ENCODE measurements at regions not wholly inside any gene's neighbourhood (a gene's known extent, or its start where the extent isn't known, plus 50 kb on each side); places are given as distances from the start of the nearest gene placed in this dataset.

DNA sequence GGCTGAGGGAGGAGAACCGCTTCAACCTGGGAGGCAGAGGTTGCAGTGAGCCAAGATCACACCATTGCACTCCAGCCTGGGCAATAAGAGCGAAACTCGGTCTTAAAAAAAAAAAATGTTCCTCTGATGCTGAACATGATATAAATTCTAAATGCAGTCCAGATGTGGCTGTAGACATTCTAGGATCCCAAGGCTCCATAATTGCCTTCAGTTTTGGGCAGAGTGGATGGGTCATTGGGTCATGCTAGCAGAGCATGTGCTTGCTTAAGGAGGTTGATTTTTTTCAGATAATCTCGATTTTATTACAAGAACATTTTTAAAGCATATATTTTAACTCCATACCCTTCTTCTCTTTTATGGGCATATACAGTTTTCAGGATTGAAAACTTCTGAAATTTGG is 112.0 kb downstream of the UTRN start:
- Histone ChIP-seq H3K27me3 (no peaks in the 10 kb centered on the region), H3K27ac (no peak overlapping the region), H3K4me3 (no peak overlapping the region), H3K4me1 (no peaks in the 10 kb centered on the region), H3K36me3 (no peaks in the 10 kb centered on the region), H3K9me3 (peaks cover 0 to 9% (median 0%) of the 10 kb centered on the region in 4 donors)
- no peak for DNase-seq
- no peak for TF ChIP-seq POLR2AphosphoS5 (IDR thresholded peaks at IDR 0.05)
- TF ChIP-seq POLR2A (IDR thresholded peaks at IDR 0.05): no peak
- TF ChIP-seq EP300 (IDR thresholded peaks at IDR 0.05): no peak
- TF ChIP-seq, protein P1, sequence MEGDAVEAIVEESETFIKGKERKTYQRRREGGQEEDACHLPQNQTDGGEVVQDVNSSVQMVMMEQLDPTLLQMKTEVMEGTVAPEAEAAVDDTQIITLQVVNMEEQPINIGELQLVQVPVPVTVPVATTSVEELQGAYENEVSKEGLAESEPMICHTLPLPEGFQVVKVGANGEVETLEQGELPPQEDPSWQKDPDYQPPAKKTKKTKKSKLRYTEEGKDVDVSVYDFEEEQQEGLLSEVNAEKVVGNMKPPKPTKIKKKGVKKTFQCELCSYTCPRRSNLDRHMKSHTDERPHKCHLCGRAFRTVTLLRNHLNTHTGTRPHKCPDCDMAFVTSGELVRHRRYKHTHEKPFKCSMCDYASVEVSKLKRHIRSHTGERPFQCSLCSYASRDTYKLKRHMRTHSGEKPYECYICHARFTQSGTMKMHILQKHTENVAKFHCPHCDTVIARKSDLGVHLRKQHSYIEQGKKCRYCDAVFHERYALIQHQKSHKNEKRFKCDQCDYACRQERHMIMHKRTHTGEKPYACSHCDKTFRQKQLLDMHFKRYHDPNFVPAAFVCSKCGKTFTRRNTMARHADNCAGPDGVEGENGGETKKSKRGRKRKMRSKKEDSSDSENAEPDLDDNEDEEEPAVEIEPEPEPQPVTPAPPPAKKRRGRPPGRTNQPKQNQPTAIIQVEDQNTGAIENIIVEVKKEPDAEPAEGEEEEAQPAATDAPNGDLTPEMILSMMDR (IDR thresholded peaks at IDR 0.05): no peak
- 95 to 97% methylated on average over 4 of the region's 4 CpGs for WGBS, 2 donors
- ATAC-seq (ENCODE audit: low FRiP score in 2 of 2): no peak

DNA sequence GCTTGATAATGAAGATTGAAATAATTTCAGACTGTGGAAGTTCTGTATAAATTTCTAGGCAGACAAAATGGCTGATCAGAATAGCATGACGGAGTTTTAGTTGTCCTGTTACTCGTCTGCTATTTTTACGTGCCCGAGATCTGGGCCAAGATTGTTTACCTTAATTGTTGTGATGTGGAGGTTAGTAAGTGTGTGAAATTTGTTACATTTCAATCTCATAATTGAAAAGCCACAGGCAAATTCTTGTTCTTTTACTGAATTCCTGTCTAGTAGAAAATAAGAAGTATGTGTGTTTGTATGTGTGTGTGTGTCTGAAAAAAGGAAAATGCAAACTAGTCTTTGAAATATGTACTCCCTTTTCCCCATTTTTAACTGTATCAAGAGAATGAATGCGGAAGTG is 115.2 kb downstream of the UTRN start:
- peaks cover 0 to 9% (median 0%) of the 10 kb centered on the region in 4 donors for H3K9me3 ChIP-seq
- H3K27me3 ChIP-seq: no peaks in the 10 kb centered on the region
- ATAC-seq (ENCODE audit: low FRiP score in 2 of 2): no peak
- WGBS, 2 donors: 87 to 89% methylated on average over 5 of the region's 5 CpGs
- TF ChIP-seq EP300 (IDR thresholded peaks at IDR 0.05) (no peak), POLR2A (IDR thresholded peaks at IDR 0.05) (no peak), POLR2AphosphoS5 (IDR thresholded peaks at IDR 0.05) (no peak)
- TF ChIP-seq, protein P1 (IDR thresholded peaks at IDR 0.05): no peak
- no peak for DNase-seq
- peaks cover 0 to 4% (median 0%) of the 10 kb centered on the region in 4 donors for H3K4me1 ChIP-seq
- no peak overlapping the region for H3K4me3 ChIP-seq
- no peak overlapping the region for H3K27ac ChIP-seq
- H3K36me3 ChIP-seq: no peaks in the 10 kb centered on the region

DNA sequence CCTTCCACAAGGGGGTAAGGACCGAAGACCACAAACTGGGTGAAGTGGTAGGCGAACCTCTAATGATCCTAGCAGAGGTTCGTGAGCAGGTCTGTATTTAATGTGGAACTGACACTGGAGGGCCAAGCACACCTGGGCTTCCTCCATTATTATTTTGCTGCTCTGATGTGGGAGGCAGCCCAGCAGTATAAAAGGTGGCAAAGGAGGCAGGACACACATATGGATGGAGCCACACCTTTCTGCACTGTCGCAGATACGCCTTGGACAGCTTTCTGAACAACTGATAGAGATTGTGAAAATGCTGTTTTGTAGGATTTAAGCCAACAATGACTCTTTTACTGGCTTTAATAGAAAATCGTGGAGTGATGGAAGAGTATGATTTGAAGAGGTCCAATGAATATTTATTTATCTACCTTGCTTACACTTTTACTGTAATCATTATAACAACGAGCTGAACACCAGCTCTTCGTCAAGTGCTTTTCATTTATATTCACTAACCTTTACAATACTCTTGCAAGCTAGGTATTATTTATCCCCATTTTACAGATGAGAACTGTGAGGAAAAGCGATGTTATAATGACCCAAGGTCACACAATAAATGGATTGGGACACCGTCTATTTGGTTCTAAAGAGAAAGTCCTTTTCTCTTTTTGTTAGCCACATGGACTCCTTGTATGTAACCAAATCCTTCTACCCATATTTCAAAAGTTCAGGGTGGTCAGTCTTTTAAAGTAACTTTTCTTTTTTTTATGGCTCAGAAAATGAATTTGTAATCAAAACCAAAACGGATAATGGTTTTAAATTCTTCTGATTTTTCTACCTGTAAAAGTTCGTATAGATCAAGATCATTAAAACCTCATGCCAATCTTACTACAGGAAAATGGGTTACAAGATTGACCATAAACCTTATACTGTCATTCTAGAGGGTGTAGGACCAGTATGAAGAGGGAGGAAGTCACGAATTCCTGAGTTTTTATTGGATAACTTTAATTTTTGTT is 116.9 kb downstream of the UTRN start:
- no peak overlapping the region for H3K27ac ChIP-seq
- no peaks in the 10 kb centered on the region for H3K36me3 ChIP-seq
- DNase-seq: no peak
- H3K27me3 ChIP-seq: no peaks in the 10 kb centered on the region
- H3K9me3 ChIP-seq: peaks cover 0 to 9% (median 0%) of the 10 kb centered on the region in 4 donors
- no peak for ATAC-seq (ENCODE audit: low FRiP score in 2 of 2)
- peaks cover 2 to 6% (median 5%) of the 10 kb centered on the region in 4 donors for H3K4me1 ChIP-seq
- WGBS, 2 donors: 93 to 95% methylated on average over 13 of the region's 13 CpGs
- TF ChIP-seq POLR2A (IDR thresholded peaks at IDR 0.05) (no peak), EP300 (IDR thresholded peaks at IDR 0.05) (no peak)
- TF ChIP-seq, protein P1 (IDR thresholded peaks at IDR 0.05): no peak
- no peak overlapping the region for H3K4me3 ChIP-seq

DNA sequence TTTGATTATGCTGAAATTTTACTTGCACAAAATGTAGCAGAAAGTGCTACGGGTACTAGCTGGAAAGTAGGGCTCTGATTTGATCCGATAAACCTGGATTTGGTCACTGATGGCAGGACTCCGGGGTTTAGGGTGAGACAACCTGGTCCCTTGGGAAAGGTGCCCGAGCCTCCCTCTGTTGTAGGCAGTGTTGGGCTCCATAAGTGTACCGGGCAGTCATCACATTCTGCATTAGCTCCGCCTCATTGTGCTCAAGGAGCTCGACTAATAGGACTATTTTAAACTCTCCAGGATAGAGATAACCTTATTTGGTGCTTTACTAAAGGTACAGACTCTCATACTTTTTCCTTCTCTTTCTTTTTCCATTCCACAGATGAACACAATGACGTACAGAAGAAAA is 117.6 kb downstream of the UTRN start:
- WGBS, 2 donors: 89 to 92% methylated on average over 8 of the region's 8 CpGs
- no peak for TF ChIP-seq POLR2A (IDR thresholded peaks at IDR 0.05)
- TF ChIP-seq EP300 (IDR thresholded peaks at IDR 0.05): no peak
- TF ChIP-seq, protein P1 (IDR thresholded peaks at IDR 0.05): no peak
- TF ChIP-seq POLR2AphosphoS5 (IDR thresholded peaks at IDR 0.05): no peak
- no peak for DNase-seq
- peaks cover 0 to 6% (median 0%) of the 10 kb centered on the region in 4 donors for H3K9me3 ChIP-seq
- no peak overlapping the region for H3K27ac ChIP-seq
- H3K4me3 ChIP-seq: no peak overlapping the region
- peaks cover 4 to 11% (median 7%) of the 10 kb centered on the region in 4 donors for H3K4me1 ChIP-seq
- no peak for ATAC-seq (ENCODE audit: low FRiP score in 2 of 2)
- no peaks in the 10 kb centered on the region for H3K36me3 ChIP-seq
- no peaks in the 10 kb centered on the region for H3K27me3 ChIP-seq

All from upper lobe of left lung (tissue), 6 donors.